PC-3 (cell line): ENCODE measurements at regions not wholly inside any gene's neighbourhood (a gene's known extent, or its start where the extent isn't known, plus 50 kb on each side); places are given as distances from the start of the nearest gene placed in this dataset.

Experiments
- CTCF ChIP-seq: fragments of 300-600 bp; sonication (generic); conservative IDR thresholded peaks from 2 replicates; pipeline ENCODE4 v1.5.1; 2017; ENCODE audit warnings: antibody characterized with exemption, low read depth, mild to moderate bottlenecking, low read length
- EZH2 ChIP-seq: fragments of 300-600 bp; sonication (generic); IDR thresholded peaks from one replicate; pipeline ENCODE4 v1.6.1; 2017; ENCODE audit warnings: antibody characterized with exemption, mild to moderate bottlenecking, low read length; ENCODE audit not compliant: unreplicated experiment

DNA sequence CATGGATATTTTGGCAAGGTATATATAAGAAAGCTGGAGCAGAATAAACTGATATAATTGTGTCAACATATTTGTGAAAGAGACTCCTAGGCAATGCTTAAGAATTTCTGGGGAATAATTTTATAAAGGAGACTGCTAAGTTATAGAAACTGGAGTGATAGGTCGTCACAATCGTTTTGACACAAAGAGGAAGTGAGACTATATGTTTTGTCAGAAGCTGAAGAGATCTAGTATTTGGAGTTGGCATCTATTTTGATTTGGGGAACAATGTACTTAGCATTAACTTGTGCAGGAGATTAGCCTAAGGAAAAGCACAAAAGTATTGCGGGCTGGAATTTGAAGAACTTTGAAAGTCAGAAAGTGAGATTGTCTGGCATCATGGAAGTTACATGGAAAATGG lies 582.5 kb downstream of the TAF11L14 start:
- TF ChIP-seq EZH2 (no peak), CTCF (no peak)
